ENCODE measurements at regions not wholly inside any gene's neighbourhood (a gene's known extent, or its start where the extent isn't known, plus 50 kb on each side); places are given as distances from the start of the nearest gene placed in this dataset.

GRCh38 chr11:98358551-98358950 is 662.2 kb upstream of the CNTN5 start:
- no peaks in the 10 kb centered on the region for H3F3A ChIP-seq (ENCODE audit: control insufficient read depth, insufficient read depth)
- H3K4me1 ChIP-seq (ENCODE audit: control insufficient read depth, low read length) = no peaks in the 10 kb centered on the region
- no peak overlapping the region for H3K4me3 ChIP-seq (ENCODE audit: low read length)
- H3K27me3 ChIP-seq (ENCODE audit: control insufficient read depth, low read length) = no peaks in the 10 kb centered on the region
- no peak for TF ChIP-seq CTCF (IDR thresholded peaks at IDR 0.05; ENCODE audit: low read depth, low read length, poor library complexity, severe bottlenecking)
- no peak for TF ChIP-seq EZH2phosphoT487 (IDR thresholded peaks at IDR 0.05; ENCODE audit: borderline replicate concordance, low read length)
- H3K36me3 ChIP-seq (ENCODE audit: control insufficient read depth, low read length) = no peaks in the 10 kb centered on the region
- H3K27ac ChIP-seq (ENCODE audit: low read depth, low read length) = no peak overlapping the region
- H3K4me2 ChIP-seq (ENCODE audit: low read length) = no peak overlapping the region
- H3K79me2 ChIP-seq (ENCODE audit: control insufficient read depth, low read length) = no peaks in the 10 kb centered on the region
- no peaks in the 10 kb centered on the region for H3K9me3 ChIP-seq (ENCODE audit: control insufficient read depth, insufficient read depth, low read length)
- H4K20me1 ChIP-seq (ENCODE audit: control insufficient read depth, insufficient read depth, low read depth, low read length) = no peaks in the 10 kb centered on the region
- no peaks in the 10 kb centered on the region for H3K9me2 ChIP-seq (replicated peaks; ENCODE audit: control insufficient read depth, low read length)

GRCh38 chr11:98365190-98365589 is 655.6 kb upstream of the CNTN5 start:
- no peaks in the 10 kb centered on the region for H3F3A ChIP-seq (ENCODE audit: control insufficient read depth, insufficient read depth)
- no peaks in the 10 kb centered on the region for H3K27me3 ChIP-seq (ENCODE audit: control insufficient read depth, low read length)
- H3K4me1 ChIP-seq (ENCODE audit: control insufficient read depth, low read length) = no peaks in the 10 kb centered on the region
- TF ChIP-seq EZH2phosphoT487 (IDR thresholded peaks at IDR 0.05; ENCODE audit: borderline replicate concordance, low read length) (no peak), CTCF (IDR thresholded peaks at IDR 0.05; ENCODE audit: low read depth, low read length, poor library complexity, severe bottlenecking) (no peak)
- no peaks in the 10 kb centered on the region for H3K79me2 ChIP-seq (ENCODE audit: control insufficient read depth, low read length)
- H3K36me3 ChIP-seq (ENCODE audit: control insufficient read depth, low read length) = no peaks in the 10 kb centered on the region
- no peaks in the 10 kb centered on the region for H3K9me3 ChIP-seq (ENCODE audit: control insufficient read depth, insufficient read depth, low read length)
- no peaks in the 10 kb centered on the region for H3K9me2 ChIP-seq (replicated peaks; ENCODE audit: control insufficient read depth, low read length)
- no peaks in the 10 kb centered on the region for H4K20me1 ChIP-seq (ENCODE audit: control insufficient read depth, insufficient read depth, low read depth, low read length)
- no peak overlapping the region for H3K4me3 ChIP-seq (ENCODE audit: low read length)
- no peak overlapping the region for H3K4me2 ChIP-seq (ENCODE audit: low read length)
- no peak overlapping the region for H3K27ac ChIP-seq (ENCODE audit: low read depth, low read length)

- H3K4me3 ChIP-seq (ENCODE audit: low read length) = no peak overlapping the region
Observed at GRCh38 chr11:98365941-98366340, 654.8 kb upstream of the CNTN5 start.

More at GRCh38 chr11:98365941-98366340, 654.8 kb upstream of the CNTN5 start:
- no peaks in the 10 kb centered on the region for H3K9me3 ChIP-seq (ENCODE audit: control insufficient read depth, insufficient read depth, low read length)
- no peaks in the 10 kb centered on the region for H3K79me2 ChIP-seq (ENCODE audit: control insufficient read depth, low read length)
- no peaks in the 10 kb centered on the region for H3K36me3 ChIP-seq (ENCODE audit: control insufficient read depth, low read length)
- H3K27me3 ChIP-seq (ENCODE audit: control insufficient read depth, low read length) = no peaks in the 10 kb centered on the region
- no peak overlapping the region for H3K27ac ChIP-seq (ENCODE audit: low read depth, low read length)
- no peak for TF ChIP-seq CTCF (IDR thresholded peaks at IDR 0.05; ENCODE audit: low read depth, low read length, poor library complexity, severe bottlenecking)
- no peak for TF ChIP-seq EZH2phosphoT487 (IDR thresholded peaks at IDR 0.05; ENCODE audit: borderline replicate concordance, low read length)
- no peaks in the 10 kb centered on the region for H4K20me1 ChIP-seq (ENCODE audit: control insufficient read depth, insufficient read depth, low read depth, low read length)
- no peaks in the 10 kb centered on the region for H3K9me2 ChIP-seq (replicated peaks; ENCODE audit: control insufficient read depth, low read length)
- no peaks in the 10 kb centered on the region for H3F3A ChIP-seq (ENCODE audit: control insufficient read depth, insufficient read depth)
- H3K4me2 ChIP-seq (ENCODE audit: low read length) = no peak overlapping the region
- H3K4me1 ChIP-seq (ENCODE audit: control insufficient read depth, low read length) = no peaks in the 10 kb centered on the region
